Left ventricle myocardium inferior (tissue), 1 donor: ENCODE measurements at regions not wholly inside any gene's neighbourhood (a gene's known extent, or its start where the extent isn't known, plus 50 kb on each side); places are given as distances from the start of the nearest gene placed in this dataset.

ENCODE experiments used
- DNase-seq: peaks from one replicate; pipeline ENCODE4 v3.0.0-alpha.2; 2020
- H3K27ac ChIP-seq: fragments of 200-600 bp; replicated peaks from 2 replicates; pipeline ENCODE4 v1.8.0; 2021
- H3K27me3 ChIP-seq: fragments of 200-600 bp; 2 replicates; pipeline ENCODE4 v1.8.0; 2021; ENCODE audit warnings: low read depth
- H3K36me3 ChIP-seq: fragments of 200-600 bp; 2 replicates; pipeline ENCODE4 v1.8.0; 2021
- H3K4me1 ChIP-seq: fragments of 200-600 bp; 2 replicates; pipeline ENCODE4 v1.8.0; 2021
- H3K4me3 ChIP-seq: fragments of 200-600 bp; 2 replicates; pipeline ENCODE4 v1.8.0; 2021; ENCODE audit warnings: mild to moderate bottlenecking, moderate library complexity
- H3K9me3 ChIP-seq: fragments of 200-600 bp; replicated peaks from 2 replicates; pipeline ENCODE4 v1.8.0; 2021
- intact Hi-C: fragments of 100-400 bp; cut with micrococcal nuclease; formaldehyde crosslinking; loops from one replicate; pipeline ENCODE4 v1.11.0; 2022
- TF ChIP-seq, protein P1 (sequence below): fragments of 200-600 bp; IDR thresholded peaks from 2 replicates; pipeline ENCODE4 v1.8.0; 2021; ENCODE audit warnings: antibody characterized with exemption, mild to moderate bottlenecking, borderline replicate concordance
- donor health status: DM: no; HTN: yes; CAD: no; lungs with severe emphysema.

DNA sequence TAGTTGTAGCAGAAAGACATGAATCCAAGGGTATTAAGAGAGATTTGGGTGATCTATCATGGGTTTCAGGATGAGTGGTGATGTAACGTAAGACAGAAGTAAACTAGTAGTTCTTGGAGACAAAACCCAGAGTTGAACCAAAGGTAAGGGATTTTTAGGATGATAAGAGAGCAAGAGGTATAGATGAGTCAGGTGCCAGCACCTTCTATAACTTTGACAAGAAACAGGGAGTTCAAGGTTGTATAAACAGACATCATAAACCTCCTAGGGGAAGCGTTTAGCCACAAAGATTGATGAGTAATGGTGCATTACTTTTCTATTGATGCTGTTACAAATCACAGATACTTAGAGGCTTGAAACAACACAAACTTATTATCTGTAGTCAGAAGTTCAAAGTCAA is 447.3 kb upstream of the ARHGEF26 start:
- Histone ChIP-seq H3K36me3 (no peaks in the 10 kb centered on the region), H3K27ac (no peak overlapping the region), H3K9me3 (no peaks in the 10 kb centered on the region), H3K27me3 (no peaks in the 10 kb centered on the region), H3K4me3 (no peak overlapping the region), H3K4me1 (no peaks in the 10 kb centered on the region)
- TF ChIP-seq, protein P1, sequence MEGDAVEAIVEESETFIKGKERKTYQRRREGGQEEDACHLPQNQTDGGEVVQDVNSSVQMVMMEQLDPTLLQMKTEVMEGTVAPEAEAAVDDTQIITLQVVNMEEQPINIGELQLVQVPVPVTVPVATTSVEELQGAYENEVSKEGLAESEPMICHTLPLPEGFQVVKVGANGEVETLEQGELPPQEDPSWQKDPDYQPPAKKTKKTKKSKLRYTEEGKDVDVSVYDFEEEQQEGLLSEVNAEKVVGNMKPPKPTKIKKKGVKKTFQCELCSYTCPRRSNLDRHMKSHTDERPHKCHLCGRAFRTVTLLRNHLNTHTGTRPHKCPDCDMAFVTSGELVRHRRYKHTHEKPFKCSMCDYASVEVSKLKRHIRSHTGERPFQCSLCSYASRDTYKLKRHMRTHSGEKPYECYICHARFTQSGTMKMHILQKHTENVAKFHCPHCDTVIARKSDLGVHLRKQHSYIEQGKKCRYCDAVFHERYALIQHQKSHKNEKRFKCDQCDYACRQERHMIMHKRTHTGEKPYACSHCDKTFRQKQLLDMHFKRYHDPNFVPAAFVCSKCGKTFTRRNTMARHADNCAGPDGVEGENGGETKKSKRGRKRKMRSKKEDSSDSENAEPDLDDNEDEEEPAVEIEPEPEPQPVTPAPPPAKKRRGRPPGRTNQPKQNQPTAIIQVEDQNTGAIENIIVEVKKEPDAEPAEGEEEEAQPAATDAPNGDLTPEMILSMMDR, result no peak
- intact Hi-C loops, result no loop called here
- DNase-seq, result no peak

DNA sequence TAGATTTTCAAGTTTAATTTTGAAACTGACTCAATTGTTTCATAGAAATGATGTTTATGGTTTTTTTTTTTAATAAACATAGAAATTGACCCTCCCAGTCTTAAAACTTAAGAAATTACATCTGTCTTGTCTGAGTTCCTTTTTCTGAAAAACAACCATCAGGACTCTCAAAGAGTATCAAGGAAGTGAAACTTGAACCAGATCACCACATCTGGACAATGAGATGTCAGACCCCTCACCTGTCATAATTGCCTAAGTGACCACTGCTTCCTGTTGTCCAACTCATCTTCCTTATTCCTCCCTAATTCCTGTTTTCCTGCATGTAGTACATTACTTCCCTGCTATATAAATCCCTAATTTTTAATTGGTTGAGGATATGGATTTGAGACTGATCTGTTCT is 441.5 kb upstream of the ARHGEF26 start:
- Histone ChIP-seq H3K4me3 (no peak overlapping the region), H3K27me3 (no peaks in the 10 kb centered on the region), H3K27ac (no peak overlapping the region), H3K4me1 (no peaks in the 10 kb centered on the region), H3K36me3 (no peaks in the 10 kb centered on the region), H3K9me3 (no peaks in the 10 kb centered on the region)
- intact Hi-C loops, result no loop called here
- TF ChIP-seq, protein P1, result no peak
- no peak for DNase-seq

DNA sequence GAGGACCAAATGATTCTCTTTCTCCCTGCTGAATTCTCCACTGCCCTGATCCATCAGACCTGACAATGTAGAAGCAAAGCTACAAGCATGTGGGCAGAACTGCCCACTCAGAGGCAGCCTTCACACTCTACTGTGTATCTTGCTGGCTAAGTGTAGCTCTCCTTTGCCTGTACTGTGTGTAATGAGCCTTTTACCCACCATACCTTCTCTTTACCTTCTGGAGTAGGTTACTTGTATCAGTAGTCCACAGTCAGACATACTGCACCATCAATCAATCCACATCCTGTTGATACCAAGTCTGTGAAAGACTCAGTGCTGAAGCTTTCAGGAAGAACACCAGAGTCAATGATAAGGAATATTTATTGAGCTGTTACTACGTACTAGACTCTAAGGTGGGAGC is 440.7 kb upstream of the ARHGEF26 start:
- no peak for DNase-seq
- Histone ChIP-seq H3K27ac (no peak overlapping the region), H3K36me3 (no peaks in the 10 kb centered on the region), H3K4me1 (no peaks in the 10 kb centered on the region), H3K27me3 (no peaks in the 10 kb centered on the region), H3K9me3 (no peaks in the 10 kb centered on the region), H3K4me3 (no peak overlapping the region)
- intact Hi-C loops, result no loop called here
- TF ChIP-seq, protein P1, result no peak

DNA sequence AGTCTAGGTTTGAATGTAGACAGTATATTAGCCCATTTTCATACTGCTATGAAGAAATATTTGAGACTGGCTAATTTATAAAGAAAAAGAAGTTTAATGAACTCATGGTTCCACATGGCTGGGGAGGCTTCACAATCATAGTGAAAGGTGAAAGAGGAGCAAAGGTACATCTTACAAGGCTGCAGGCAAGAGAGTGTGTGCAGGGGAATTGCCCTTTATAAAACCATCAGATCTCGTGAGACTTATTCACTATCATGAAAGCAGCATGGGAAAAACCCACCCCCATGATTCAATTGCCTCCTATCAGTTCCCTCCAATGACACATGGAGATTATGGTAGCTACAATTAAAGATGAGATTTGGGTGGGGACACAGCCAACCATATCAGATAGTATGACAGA is 440.1 kb upstream of the ARHGEF26 start:
- TF ChIP-seq, protein P1, result no peak
- DNase-seq, result no peak
- H3K9me3 ChIP-seq, result no peaks in the 10 kb centered on the region
- no peak overlapping the region for H3K27ac ChIP-seq
- H3K27me3 ChIP-seq, result no peaks in the 10 kb centered on the region
- intact Hi-C loops, result no loop called here
- no peaks in the 10 kb centered on the region for H3K4me1 ChIP-seq
- no peaks in the 10 kb centered on the region for H3K36me3 ChIP-seq
- no peak overlapping the region for H3K4me3 ChIP-seq

DNA sequence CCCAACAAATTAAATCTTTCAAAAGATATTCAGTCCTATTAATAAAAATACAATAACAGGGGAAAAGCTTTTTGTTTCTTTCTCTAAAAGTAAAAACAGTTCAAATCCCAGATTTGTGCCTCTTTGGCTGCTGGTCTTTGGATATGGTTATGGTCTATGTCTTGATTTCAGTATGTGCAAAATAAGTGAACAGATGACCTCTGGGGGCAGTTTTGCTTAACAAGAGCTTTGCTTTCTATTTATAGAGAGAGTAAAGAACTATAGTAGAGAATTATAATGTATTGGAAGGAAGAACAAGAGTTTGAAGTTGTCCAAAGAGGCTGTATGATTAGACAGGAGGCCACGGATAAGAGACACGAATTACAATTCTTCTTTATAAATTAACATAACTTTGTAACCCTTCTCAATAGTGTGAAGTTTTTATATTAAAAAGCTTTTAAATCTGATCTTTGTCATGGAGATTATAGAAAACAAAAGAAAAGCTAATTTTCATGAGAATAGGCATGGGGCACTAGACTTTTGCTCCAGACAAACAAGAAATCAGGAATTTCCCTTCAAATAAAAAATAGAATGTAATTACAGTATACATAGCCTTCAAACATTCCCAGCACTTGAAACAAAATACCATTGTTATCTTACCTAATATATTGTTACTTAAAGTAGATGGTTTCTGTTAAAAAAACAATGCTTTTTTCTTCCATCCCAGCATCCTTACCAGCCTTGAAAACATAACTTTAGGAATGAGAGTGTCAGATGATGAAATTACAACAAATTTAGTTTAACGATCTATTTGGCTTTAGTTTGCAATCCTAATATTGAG is 432.7 kb upstream of the ARHGEF26 start:
- no peak for DNase-seq
- Histone ChIP-seq H3K4me1 (no peaks in the 10 kb centered on the region), H3K9me3 (no peaks in the 10 kb centered on the region), H3K27me3 (no peaks in the 10 kb centered on the region), H3K4me3 (no peak overlapping the region), H3K27ac (no peak overlapping the region), H3K36me3 (no peaks in the 10 kb centered on the region)
- TF ChIP-seq, protein P1, result no peak
- intact Hi-C loops, result no loop called here
